ENCODE measurements at regions not wholly inside any gene's neighbourhood (a gene's known extent, or its start where the extent isn't known, plus 50 kb on each side); places are given as distances from the start of the nearest gene placed in this dataset.

DNA sequence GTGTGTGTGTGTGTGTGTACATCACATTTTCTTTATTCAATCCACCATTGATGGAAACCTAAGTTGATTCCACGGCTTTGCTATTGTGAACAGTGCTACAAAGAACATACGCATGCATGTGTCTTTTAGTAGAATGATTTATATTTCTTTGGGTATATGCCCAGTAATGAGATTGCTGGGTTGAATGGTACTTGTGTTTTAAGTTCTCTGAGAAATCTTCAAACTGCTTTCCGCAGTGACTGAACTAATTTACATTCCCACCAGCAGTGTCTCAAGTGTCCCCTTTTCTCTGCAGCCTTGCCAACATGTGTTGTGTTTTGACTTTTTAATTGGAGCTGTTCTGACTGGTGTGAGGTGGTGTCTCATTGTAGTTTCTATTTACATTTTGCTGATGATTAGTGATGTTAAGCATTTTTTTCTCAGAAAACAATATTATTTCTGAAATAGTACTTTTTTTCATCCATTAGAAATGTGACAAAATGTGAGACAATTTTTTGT is 769.7 kb downstream of the TAF11L14 start:
- Histone ChIP-seq H3K36me3 (ENCODE audit: control insufficient read depth, low read length) (no peaks in the 10 kb centered on the region), H3K9me2 (replicated peaks; ENCODE audit: control insufficient read depth, low read length) (no peaks in the 10 kb centered on the region), H3K27ac (ENCODE audit: low read depth, low read length) (no peak overlapping the region), H3K4me2 (ENCODE audit: low read length) (no peak overlapping the region), H3K4me1 (ENCODE audit: control insufficient read depth, low read length) (no peaks in the 10 kb centered on the region), H3K27me3 (ENCODE audit: control insufficient read depth, low read length) (no peaks in the 10 kb centered on the region), H3K79me2 (ENCODE audit: control insufficient read depth, low read length) (no peaks in the 10 kb centered on the region), H4K20me1 (ENCODE audit: control insufficient read depth, insufficient read depth, low read depth, low read length) (no peaks in the 10 kb centered on the region), H3F3A (ENCODE audit: control insufficient read depth, insufficient read depth) (no peaks in the 10 kb centered on the region), H3K9me3 (ENCODE audit: control insufficient read depth, insufficient read depth, low read length) (no peaks in the 10 kb centered on the region), H3K4me3 (ENCODE audit: low read length) (no peak overlapping the region)
- no peak for TF ChIP-seq CTCF (IDR thresholded peaks at IDR 0.05; ENCODE audit: low read depth, low read length, poor library complexity, severe bottlenecking)
- TF ChIP-seq EZH2phosphoT487 (IDR thresholded peaks at IDR 0.05; ENCODE audit: borderline replicate concordance, low read length): no peak

- H3K4me3 ChIP-seq (ENCODE audit: low read length): no peak overlapping the region
- no peaks in the 10 kb centered on the region for H3F3A ChIP-seq (ENCODE audit: control insufficient read depth, insufficient read depth)
- no peaks in the 10 kb centered on the region for H3K4me1 ChIP-seq (ENCODE audit: control insufficient read depth, low read length)
- no peaks in the 10 kb centered on the region for H3K79me2 ChIP-seq (ENCODE audit: control insufficient read depth, low read length)
- H3K9me2 ChIP-seq (replicated peaks; ENCODE audit: control insufficient read depth, low read length): no peaks in the 10 kb centered on the region
- no peaks in the 10 kb centered on the region for H3K36me3 ChIP-seq (ENCODE audit: control insufficient read depth, low read length)
- H4K20me1 ChIP-seq (ENCODE audit: control insufficient read depth, insufficient read depth, low read depth, low read length): no peaks in the 10 kb centered on the region
- no peaks in the 10 kb centered on the region for H3K9me3 ChIP-seq (ENCODE audit: control insufficient read depth, insufficient read depth, low read length)
- H3K27me3 ChIP-seq (ENCODE audit: control insufficient read depth, low read length): no peaks in the 10 kb centered on the region
- no peak overlapping the region for H3K4me2 ChIP-seq (ENCODE audit: low read length)
- no peak for TF ChIP-seq CTCF (IDR thresholded peaks at IDR 0.05; ENCODE audit: low read depth, low read length, poor library complexity, severe bottlenecking)
- no peak for TF ChIP-seq EZH2phosphoT487 (IDR thresholded peaks at IDR 0.05; ENCODE audit: borderline replicate concordance, low read length)
- no peak overlapping the region for H3K27ac ChIP-seq (ENCODE audit: low read depth, low read length)
Observed at GRCh38 chr5:18420711-18421110, 786.5 kb downstream of the TAF11L14 start.

DNA sequence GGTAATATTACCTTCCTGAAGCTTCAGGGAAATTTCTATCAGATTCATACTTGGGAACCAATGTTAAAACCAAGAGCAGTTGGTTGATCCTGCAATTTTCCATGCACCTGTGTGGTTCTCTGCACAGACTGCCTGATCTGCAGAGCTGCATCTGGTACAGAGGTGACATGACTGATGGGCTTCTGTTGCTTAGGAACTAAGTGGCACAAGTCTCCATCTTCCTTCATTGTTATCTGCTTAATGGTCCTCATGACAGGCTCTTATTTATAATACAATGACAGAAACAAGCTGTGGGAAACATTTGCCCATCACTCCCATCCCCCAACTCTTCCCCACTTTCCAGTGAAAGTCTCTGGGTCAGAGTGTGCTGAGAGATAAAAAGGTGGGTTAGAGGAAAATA is 799.1 kb downstream of the TAF11L14 start:
- no peaks in the 10 kb centered on the region for H3K4me1 ChIP-seq (ENCODE audit: control insufficient read depth, low read length)
- no peak for TF ChIP-seq CTCF (IDR thresholded peaks at IDR 0.05; ENCODE audit: low read depth, low read length, poor library complexity, severe bottlenecking)
- TF ChIP-seq EZH2phosphoT487 (IDR thresholded peaks at IDR 0.05; ENCODE audit: borderline replicate concordance, low read length): no peak

More for the DNA sequence above, 799.1 kb downstream of the TAF11L14 start:
- Histone ChIP-seq H3K4me3 (ENCODE audit: low read length) (no peak overlapping the region), H3K79me2 (ENCODE audit: control insufficient read depth, low read length) (no peaks in the 10 kb centered on the region), H3K36me3 (ENCODE audit: control insufficient read depth, low read length) (no peaks in the 10 kb centered on the region), H3K9me3 (ENCODE audit: control insufficient read depth, insufficient read depth, low read length) (no peaks in the 10 kb centered on the region), H3K9me2 (replicated peaks; ENCODE audit: control insufficient read depth, low read length) (no peaks in the 10 kb centered on the region), H3K27ac (ENCODE audit: low read depth, low read length) (no peak overlapping the region), H4K20me1 (ENCODE audit: control insufficient read depth, insufficient read depth, low read depth, low read length) (no peaks in the 10 kb centered on the region), H3F3A (ENCODE audit: control insufficient read depth, insufficient read depth) (no peaks in the 10 kb centered on the region), H3K4me2 (ENCODE audit: low read length) (no peak overlapping the region), H3K27me3 (ENCODE audit: control insufficient read depth, low read length) (no peaks in the 10 kb centered on the region)
